Transverse colon (tissue), 4 donors: ENCODE measurements at regions not wholly inside any gene's neighbourhood (a gene's known extent, or its start where the extent isn't known, plus 50 kb on each side); places are given as distances from the start of the nearest gene placed in this dataset.
"Not testable (repeated sequence)": the region's sequence is repeated elsewhere in the genome, so short reads cannot be mapped to it uniquely, and the experiment has no call there.

Experiments used
- DNase-seq: peaks from one replicate; pipeline ENCODE4 v3.0.0-alpha.2; 2019
- H3K27ac ChIP-seq, 4 donors: fragments of 200-600 bp; sonication (generic); 2 replicates each; pipeline ENCODE4 v1.5.1; 2016 to 2018; ENCODE audit warnings: inconsistent platforms in 4 of 4
- H3K27me3 ChIP-seq: fragments of 200-600 bp; sonication (generic); 2 replicates; pipeline ENCODE4 v1.5.1; 2017; ENCODE audit warnings: inconsistent platforms
- H3K36me3 ChIP-seq, 4 donors: fragments of 200-600 bp; sonication (generic); 2 replicates each; pipeline ENCODE4 v1.5.1; 2017 to 2019; ENCODE audit warnings: inconsistent platforms in 4 of 4
- H3K4me1 ChIP-seq, 4 donors: fragments of 200-600 bp; sonication (generic); 2 replicates each; pipeline ENCODE4 v1.5.1; 2017 to 2020; ENCODE audit warnings: inconsistent platforms in 4 of 4
- H3K4me3 ChIP-seq, 4 donors: fragments of 200-600 bp; sonication (generic); 1 replicate in 1 of 4; 2 replicates in 3 of 4; pipeline versions ENCODE4 v1.5.1 to v1.6.1; 2017 to 2019; ENCODE audit warnings: inconsistent platforms in 4 of 4
- H3K9me3 ChIP-seq, 2 donors: fragments of 200-600 bp; sonication (generic); 2 replicates each; pipeline ENCODE4 v1.5.1; 2017 to 2019; ENCODE audit warnings: inconsistent platforms in 2 of 2
- CTCF ChIP-seq, 5 experiments: fragments of 200-600 bp in 3 of 5; fragments of 450-650 bp in 2 of 5; sonication (generic) in 3 of 5; IDR thresholded peaks; 1 replicate in 2 of 5; 2 replicates in 3 of 5; pipeline ENCODE4 v1.5.1; 2016 to 2017; ENCODE audit warnings: antibody characterized with exemption in 5 of 5, inconsistent platforms in 3 of 5, mild to moderate bottlenecking in 2 of 5, moderate library complexity in 1 of 5
- EP300 ChIP-seq: sonication (generic); formaldehyde crosslinking; IDR thresholded peaks from one replicate; pipeline ENCODE4 v1.6.1; 2017; ENCODE audit warnings: antibody characterized with exemption, low read depth
- POLR2A ChIP-seq: fragments of 450-650 bp; IDR thresholded peaks from one replicate; pipeline ENCODE4 v1.6.1; 2016; ENCODE audit warnings: antibody characterized with exemption, mild to moderate bottlenecking, moderate library complexity
- POLR2AphosphoS5 ChIP-seq, 3 donors: sonication (generic); formaldehyde crosslinking; IDR thresholded peaks; one replicate each; pipeline ENCODE4 v1.6.1; 2016; ENCODE audit warnings: antibody characterized with exemption in 3 of 3
- WGBS, 2 donors: methylation state at CpG; one replicate each; pipeline ENCODE4 v1.1.5; 2018; ENCODE audit warnings: low coverage in 1 of 2; 5-methylcytosine and 5-hydroxymethylcytosine counted together
- in situ Hi-C, 4 donors: fragments of 200-750 bp; cut with MboI; loops; one replicate each; pipeline versions ENCODE4 v1.15.0 to v1.15.1; 2017; ENCODE audit warnings: low sequenced_read_pairs in 3 of 4, low pct_ligation_motif_present in 1 of 4, low pct_unique_long_range_greater_than_20kb in 1 of 4
- intact Hi-C: fragments of 100-400 bp; cut with DNase I; formaldehyde crosslinking; loops from one replicate; pipeline ENCODE4 v1.15.1; 2023; ENCODE audit warnings: low total_unique reads

- in situ Hi-C loops, result no loop called here
- intact Hi-C loops, result no loop called here
Observed at GRCh38 chr1:80318108-80318507, 1311.6 kb upstream of the ADGRL4 start.

GRCh38 chr1:80310703-80311245, 1304.2 kb upstream of the ADGRL4 start:
- in situ Hi-C loops, result no loop called here
- TF ChIP-seq POLR2A (no peak), CTCF (IDR thresholded peaks at IDR 0.05) (no peak), POLR2AphosphoS5 (IDR thresholded peaks at IDR 0.05) (no peak), EP300 (no peak)
- DNase-seq, result no peak
- no peak overlapping the region for H3K27ac ChIP-seq
- intact Hi-C loops, result no loop called here
- H3K9me3 ChIP-seq, result no peaks in the 10 kb centered on the region
- no peaks in the 10 kb centered on the region for H3K4me1 ChIP-seq
- WGBS, 2 donors, result 7 to 50% methylated on average over 2 to 4 of the region's 4 CpGs
- no peak overlapping the region for H3K4me3 ChIP-seq
- H3K27me3 ChIP-seq, result no peaks in the 10 kb centered on the region
- no peaks in the 10 kb centered on the region for H3K36me3 ChIP-seq

More at GRCh38 chr1:80318108-80318507, 1311.6 kb upstream of the ADGRL4 start:
- WGBS, 2 donors, result 52 to 57% methylated on average over 5 of the region's 5 CpGs
- TF ChIP-seq POLR2AphosphoS5 (IDR thresholded peaks at IDR 0.05) (no peak), POLR2A (no peak)
- Histone ChIP-seq H3K27ac (no peak overlapping the region), H3K9me3 (no peaks in the 10 kb centered on the region), H3K27me3 (no peaks in the 10 kb centered on the region), H3K36me3 (no peaks in the 10 kb centered on the region), H3K4me3 (no peak overlapping the region), H3K4me1 (no peaks in the 10 kb centered on the region)
- DNase-seq, result no peak

- in situ Hi-C loops (no loop called here), intact Hi-C loops (no loop called here)
- no peak overlapping the region for H3K4me3 ChIP-seq
- no peaks in the 10 kb centered on the region for H3K9me3 ChIP-seq
- WGBS, 2 donors, result 71 to 94% methylated on average over 2 of the region's 2 CpGs
- no peaks in the 10 kb centered on the region for H3K27me3 ChIP-seq
- TF ChIP-seq POLR2A (no peak), EP300 (no peak), CTCF (IDR thresholded peaks at IDR 0.05) (no peak), POLR2AphosphoS5 (IDR thresholded peaks at IDR 0.05) (no peak)
- no peaks in the 10 kb centered on the region for H3K4me1 ChIP-seq
- no peaks in the 10 kb centered on the region for H3K36me3 ChIP-seq
- no peak for DNase-seq
- no peak overlapping the region for H3K27ac ChIP-seq
Observed at GRCh38 chr1:80305466-80305865, 1298.9 kb upstream of the ADGRL4 start.

- Histone ChIP-seq H3K36me3 (no peaks in the 10 kb centered on the region), H3K27me3 (no peaks in the 10 kb centered on the region), H3K27ac (no peak overlapping the region), H3K4me1 (no peaks in the 10 kb centered on the region), H3K4me3 (no peak overlapping the region), H3K9me3 (no peaks in the 10 kb centered on the region)
- TF ChIP-seq POLR2A (no peak), EP300 (no peak), CTCF (IDR thresholded peaks at IDR 0.05) (no peak), POLR2AphosphoS5 (IDR thresholded peaks at IDR 0.05) (no peak)
- WGBS, 2 donors, result 41 to 55% methylated on average over 3 of the region's 3 CpGs
- intact Hi-C loops (no loop called here), in situ Hi-C loops (no loop called here)
- no peak for DNase-seq
Observed at GRCh38 chr1:80293818-80294217, 1287.3 kb upstream of the ADGRL4 start.

- not testable (repeated sequence) for H3K9me3 ChIP-seq
- WGBS, 2 donors, result 64 to 85% methylated on average over 2 to 3 of the region's 3 CpGs
Observed at GRCh38 chr1:80288750-80289149, 1282.2 kb upstream of the ADGRL4 start.

More at GRCh38 chr1:80288750-80289149, 1282.2 kb upstream of the ADGRL4 start:
- in situ Hi-C loops, DNase-seq, intact Hi-C loops, H3K27ac ChIP-seq, H3K4me3 ChIP-seq, H3K27me3 ChIP-seq, H3K36me3 ChIP-seq, H3K4me1 ChIP-seq: not testable (repeated sequence)
